ENCODE measurements at regions not wholly inside any gene's neighbourhood (a gene's known extent, or its start where the extent isn't known, plus 50 kb on each side); places are given as distances from the start of the nearest gene placed in this dataset.

DNA sequence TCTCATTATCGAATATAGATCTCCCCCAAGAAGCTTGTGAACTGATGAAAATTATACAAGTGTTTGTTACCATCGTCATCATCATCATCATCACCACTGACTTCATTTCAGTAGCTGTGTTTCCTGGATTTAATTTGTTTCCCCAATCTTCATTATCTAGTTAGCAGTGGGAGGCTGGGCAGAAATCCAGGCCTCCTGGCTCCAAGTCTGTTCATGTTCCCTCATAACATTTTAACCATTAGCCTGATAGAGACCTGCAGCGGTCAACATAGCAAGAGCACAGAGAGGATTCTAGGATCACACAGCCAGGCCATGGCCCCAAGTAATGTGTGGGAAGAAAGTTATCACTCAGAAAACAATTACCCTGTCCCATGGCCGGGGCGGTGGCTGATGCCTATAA lies 526.2 kb upstream of the CDH11 start:
- no peak for DNase-seq
- no peaks in the 10 kb centered on the region for H3K27me3 Mint-ChIP-seq (ENCODE audit: low read depth, poor library complexity)

DNA sequence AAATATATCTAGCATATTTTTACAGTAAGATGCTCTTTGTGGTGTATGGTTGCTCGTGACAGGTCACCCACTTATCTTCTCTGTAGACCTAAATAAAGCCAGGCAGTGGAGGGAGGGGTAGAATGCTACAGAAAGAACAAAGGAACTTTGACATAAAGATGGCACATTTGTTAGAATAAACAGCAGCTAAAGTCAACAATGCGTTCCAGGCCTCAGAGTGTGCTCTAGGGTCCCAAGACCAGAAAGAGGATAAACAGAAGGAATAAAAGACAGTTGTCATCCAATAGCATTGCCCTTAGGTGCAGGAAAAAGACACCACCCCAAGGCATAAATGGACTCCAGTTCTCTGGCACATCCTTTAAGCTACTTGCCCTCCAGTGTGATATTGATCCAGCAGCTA lies 523.0 kb upstream of the CDH11 start:
- Mint-ChIP-seq H3K36me3 (ENCODE audit: low read depth) (peaks cover 13% of the 10 kb centered on the region), H3K4me3 (no peak overlapping the region), H3K27ac (no peak overlapping the region), H3K27me3 (ENCODE audit: low read depth, poor library complexity) (no peaks in the 10 kb centered on the region), H3K4me1 (peaks cover 28% of the 10 kb centered on the region), H3K9me3 (peaks cover 20% of the 10 kb centered on the region)
- TF ChIP-seq, protein P1, sequence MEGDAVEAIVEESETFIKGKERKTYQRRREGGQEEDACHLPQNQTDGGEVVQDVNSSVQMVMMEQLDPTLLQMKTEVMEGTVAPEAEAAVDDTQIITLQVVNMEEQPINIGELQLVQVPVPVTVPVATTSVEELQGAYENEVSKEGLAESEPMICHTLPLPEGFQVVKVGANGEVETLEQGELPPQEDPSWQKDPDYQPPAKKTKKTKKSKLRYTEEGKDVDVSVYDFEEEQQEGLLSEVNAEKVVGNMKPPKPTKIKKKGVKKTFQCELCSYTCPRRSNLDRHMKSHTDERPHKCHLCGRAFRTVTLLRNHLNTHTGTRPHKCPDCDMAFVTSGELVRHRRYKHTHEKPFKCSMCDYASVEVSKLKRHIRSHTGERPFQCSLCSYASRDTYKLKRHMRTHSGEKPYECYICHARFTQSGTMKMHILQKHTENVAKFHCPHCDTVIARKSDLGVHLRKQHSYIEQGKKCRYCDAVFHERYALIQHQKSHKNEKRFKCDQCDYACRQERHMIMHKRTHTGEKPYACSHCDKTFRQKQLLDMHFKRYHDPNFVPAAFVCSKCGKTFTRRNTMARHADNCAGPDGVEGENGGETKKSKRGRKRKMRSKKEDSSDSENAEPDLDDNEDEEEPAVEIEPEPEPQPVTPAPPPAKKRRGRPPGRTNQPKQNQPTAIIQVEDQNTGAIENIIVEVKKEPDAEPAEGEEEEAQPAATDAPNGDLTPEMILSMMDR (IDR thresholded peaks at IDR 0.05) = no peak
- no peak for DNase-seq

More for the DNA sequence above, 526.2 kb upstream of the CDH11 start:
- H3K4me1 Mint-ChIP-seq = peaks cover 44% of the 10 kb centered on the region
- no peak overlapping the region for H3K27ac Mint-ChIP-seq
- no peaks in the 10 kb centered on the region for H3K9me3 Mint-ChIP-seq
- H3K36me3 Mint-ChIP-seq (ENCODE audit: low read depth) = no peaks in the 10 kb centered on the region
- H3K4me3 Mint-ChIP-seq = no peak overlapping the region
- TF ChIP-seq, protein P1 (IDR thresholded peaks at IDR 0.05) = no peak

DNA sequence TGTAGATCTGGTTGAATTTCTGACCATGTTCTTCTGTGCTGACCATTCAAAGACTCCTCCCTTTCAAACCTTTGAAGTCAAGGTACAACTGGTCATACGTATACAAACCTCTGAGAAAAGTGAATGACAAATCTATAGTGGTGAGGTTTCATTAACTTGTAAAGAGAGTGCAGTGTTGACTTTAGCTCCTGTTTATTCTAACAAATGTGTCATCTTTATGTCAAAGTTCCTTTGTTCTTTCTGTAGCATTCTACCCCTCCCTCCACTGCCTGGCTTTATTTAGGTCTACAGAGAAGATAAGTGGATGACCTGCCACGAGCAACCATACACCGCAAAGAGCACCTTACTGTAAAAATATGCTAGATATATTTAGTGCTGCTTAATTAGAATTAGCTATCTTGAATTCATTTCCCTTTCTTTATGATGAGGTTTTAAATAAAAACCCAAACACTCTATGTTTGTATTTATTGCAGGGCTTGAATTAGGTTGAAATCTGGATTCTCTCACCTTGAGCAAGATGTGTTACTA lies 520.0 kb upstream of the CDH11 start:
- peaks cover 26% of the 10 kb centered on the region for H3K9me3 Mint-ChIP-seq
- peaks cover 25% of the 10 kb centered on the region for H3K4me1 Mint-ChIP-seq
- H3K36me3 Mint-ChIP-seq (ENCODE audit: low read depth) = peaks cover 13% of the 10 kb centered on the region
- no peak for DNase-seq
- peaks cover 6% of the 10 kb centered on the region for H3K27me3 Mint-ChIP-seq (ENCODE audit: low read depth, poor library complexity)
- H3K27ac Mint-ChIP-seq = no peak overlapping the region
- H3K4me3 Mint-ChIP-seq = no peak overlapping the region
- TF ChIP-seq, protein P1 (IDR thresholded peaks at IDR 0.05) = no peak

DNA sequence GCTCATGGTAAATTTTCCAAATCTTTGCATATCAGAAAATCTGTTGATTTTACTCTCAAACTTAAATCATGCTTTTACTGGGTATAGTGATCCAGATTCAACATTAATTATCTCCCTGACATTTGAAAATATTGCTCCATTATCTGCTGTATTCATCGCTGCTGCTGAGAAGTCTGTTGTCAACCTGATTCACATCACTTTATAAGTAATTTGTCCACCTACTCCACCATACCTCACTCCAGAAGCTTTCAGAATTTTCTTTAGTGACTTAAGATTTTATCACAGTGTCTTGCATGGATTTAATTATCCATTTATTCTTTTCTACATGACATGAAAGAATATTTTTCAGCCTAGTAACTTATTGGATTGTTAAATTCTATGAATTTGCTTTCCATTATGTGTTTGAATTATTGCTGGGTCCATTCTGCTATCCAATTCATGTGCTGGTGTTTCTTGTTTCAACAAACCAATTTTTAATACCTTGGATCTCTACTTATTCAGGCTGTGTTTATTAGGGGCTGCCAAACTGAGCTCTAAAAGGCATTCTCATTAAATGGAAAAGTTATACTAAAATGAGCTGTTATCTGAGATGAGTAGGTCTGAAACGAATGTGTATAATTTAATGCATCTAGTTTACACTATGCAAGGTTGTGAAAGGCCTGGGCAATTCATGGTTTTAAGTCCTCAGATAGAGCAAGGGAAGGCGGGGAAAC lies 519.3 kb upstream of the CDH11 start:
- Mint-ChIP-seq H3K27ac (no peak overlapping the region), H3K4me1 (peaks cover 25% of the 10 kb centered on the region), H3K4me3 (no peak overlapping the region), H3K36me3 (ENCODE audit: low read depth) (peaks cover 13% of the 10 kb centered on the region), H3K27me3 (ENCODE audit: low read depth, poor library complexity) (peaks cover 6% of the 10 kb centered on the region), H3K9me3 (peaks cover 26% of the 10 kb centered on the region)
- no peak for DNase-seq
- TF ChIP-seq, protein P1 (IDR thresholded peaks at IDR 0.05) = no peak

DNA sequence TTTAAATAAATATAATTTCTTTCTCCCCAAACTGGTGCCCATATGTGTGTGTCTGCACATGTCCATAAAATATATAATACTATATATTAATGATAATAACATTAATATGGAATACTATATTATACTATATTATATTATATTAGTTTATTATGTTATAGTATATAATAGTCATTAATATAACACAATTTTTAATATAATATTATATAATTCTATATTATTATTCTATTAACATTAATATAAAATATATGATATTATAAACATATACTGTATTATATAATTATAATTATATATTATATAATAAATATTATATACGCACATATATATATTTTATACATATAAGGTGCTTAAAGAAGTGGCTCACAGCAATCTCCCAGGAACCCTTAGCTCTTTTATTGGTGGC lies 513.0 kb upstream of the CDH11 start:
- Mint-ChIP-seq H3K4me3 (no peak overlapping the region), H3K27ac (no peak overlapping the region), H3K36me3 (ENCODE audit: low read depth) (no peaks in the 10 kb centered on the region), H3K9me3 (peaks cover 5% of the 10 kb centered on the region), H3K4me1 (peaks cover 16% of the 10 kb centered on the region), H3K27me3 (ENCODE audit: low read depth, poor library complexity) (peaks cover 9% of the 10 kb centered on the region)
- DNase-seq = no peak
- TF ChIP-seq, protein P1 (IDR thresholded peaks at IDR 0.05) = no peak

DNA sequence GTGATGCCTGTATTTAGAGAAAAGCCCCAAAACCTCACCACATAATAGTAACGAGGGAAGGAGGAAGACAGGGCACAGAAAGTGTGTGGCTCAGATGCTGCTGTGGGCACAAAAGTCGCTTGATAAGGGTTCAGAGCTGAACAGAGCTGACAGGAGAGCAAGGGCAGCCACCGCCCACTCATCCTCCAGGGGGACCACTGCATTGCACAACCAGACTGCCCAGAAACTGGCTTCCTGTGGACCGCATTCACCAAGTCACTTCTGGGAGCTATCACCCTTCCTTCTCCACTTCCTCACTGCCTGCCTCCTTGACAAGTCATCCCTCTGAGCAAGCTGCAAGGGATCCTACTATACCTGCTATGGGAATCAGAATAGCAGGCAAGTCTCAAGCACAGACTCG lies 512.4 kb upstream of the CDH11 start:
- Mint-ChIP-seq H3K27me3 (ENCODE audit: low read depth, poor library complexity) (peaks cover 9% of the 10 kb centered on the region), H3K4me1 (peaks cover 16% of the 10 kb centered on the region), H3K27ac (no peak overlapping the region), H3K36me3 (ENCODE audit: low read depth) (no peaks in the 10 kb centered on the region), H3K9me3 (peaks cover 1% of the 10 kb centered on the region), H3K4me3 (no peak overlapping the region)
- no peak for DNase-seq
- TF ChIP-seq, protein P1 (IDR thresholded peaks at IDR 0.05) = no peak
